ENCODE measurements at regions not wholly inside any gene's neighbourhood (a gene's known extent, or its start where the extent isn't known, plus 50 kb on each side); places are given as distances from the start of the nearest gene placed in this dataset.

GRCh38 chr4:124883632-124884031 lies 171.1 kb upstream of the ANKRD50 start:
- TF ChIP-seq ELK1 (IDR thresholded peaks at IDR 0.05; ENCODE audit: borderline replicate concordance, low read depth, low read length) (no peak), CTCF (conservative IDR thresholded peaks at IDR 0.05; ENCODE audit: low read depth, low read length) (no peak), POLR2A (IDR thresholded peaks at IDR 0.05; ENCODE audit: low read depth, low read length) (no peak), USF2 (IDR thresholded peaks at IDR 0.05; ENCODE audit: low read depth, low read length) (no peak), RAD21 (IDR thresholded peaks at IDR 0.05; ENCODE audit: low read length) (no peak), RFX5 (IDR thresholded peaks at IDR 0.05; ENCODE audit: low read depth, low read length) (no peak)

All from IMR-90 (cell line).